IPS-15b (cell line): ENCODE measurements at regions not wholly inside any gene's neighbourhood (a gene's known extent, or its start where the extent isn't known, plus 50 kb on each side); places are given as distances from the start of the nearest gene placed in this dataset.

Experiments used
- H3K27me3 ChIP-seq: one replicate; pipeline ENCODE4 v1.6.1; 2013; ENCODE audit warnings: low read length; ENCODE audit not compliant: control insufficient read depth, insufficient read depth
- H3K36me3 ChIP-seq: one replicate; pipeline ENCODE4 v1.6.1; 2013; ENCODE audit warnings: low read length; ENCODE audit not compliant: control insufficient read depth, insufficient read depth
- H3K4me1 ChIP-seq: one replicate; pipeline ENCODE4 v1.6.1; 2013; ENCODE audit warnings: mild to moderate bottlenecking, low read length; ENCODE audit not compliant: control insufficient read depth, insufficient read depth
- H3K4me3 ChIP-seq: one replicate; pipeline ENCODE4 v1.5.1; 2013; ENCODE audit warnings: low read depth, low read length
- H3K9ac ChIP-seq: one replicate; pipeline ENCODE4 v1.6.1; 2013; ENCODE audit warnings: low read depth, mild to moderate bottlenecking, low read length
- H3K9me3 ChIP-seq: one replicate; pipeline ENCODE4 v1.6.1; 2013; ENCODE audit warnings: mild to moderate bottlenecking, low read length; ENCODE audit not compliant: control insufficient read depth, insufficient read depth

DNA sequence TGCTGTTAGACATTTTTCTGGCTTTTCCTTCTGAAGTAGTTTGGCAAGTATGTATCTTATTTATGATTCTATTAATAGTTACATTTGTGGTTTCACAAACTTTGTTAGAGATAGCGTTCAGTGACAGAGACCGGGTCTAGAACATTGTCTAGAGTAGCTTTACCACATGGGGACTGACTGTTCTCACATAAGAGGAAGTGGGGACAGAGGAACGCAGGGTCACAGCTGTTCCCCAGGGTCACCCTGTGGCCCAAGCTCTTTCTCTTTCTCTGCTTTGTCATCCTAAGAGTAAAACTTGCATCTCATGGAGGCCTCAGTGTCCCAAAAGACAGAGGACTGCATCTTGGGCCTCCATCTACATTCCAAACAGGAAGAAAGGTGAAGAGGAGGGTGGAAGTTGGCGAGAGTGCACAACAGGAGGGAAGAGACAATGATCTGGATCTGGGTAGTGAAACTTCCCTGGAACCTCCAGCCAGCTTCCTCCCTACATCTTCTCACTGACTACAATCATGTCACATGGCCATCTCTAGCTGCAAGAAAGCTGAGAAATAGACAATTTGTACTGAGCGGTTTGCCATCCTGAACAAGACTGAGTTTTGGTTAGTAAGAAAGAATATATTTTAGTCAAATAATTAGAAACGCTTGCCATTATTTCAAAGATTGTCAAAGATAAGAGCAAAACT lies 645.8 kb upstream of the ARID1B start:
- Histone ChIP-seq H3K9ac (no peak overlapping the region), H3K4me3 (no peak overlapping the region), H3K4me1 (no peaks in the 10 kb centered on the region), H3K36me3 (no peaks in the 10 kb centered on the region), H3K27me3 (no peaks in the 10 kb centered on the region), H3K9me3 (peaks cover 2% of the 10 kb centered on the region)

DNA sequence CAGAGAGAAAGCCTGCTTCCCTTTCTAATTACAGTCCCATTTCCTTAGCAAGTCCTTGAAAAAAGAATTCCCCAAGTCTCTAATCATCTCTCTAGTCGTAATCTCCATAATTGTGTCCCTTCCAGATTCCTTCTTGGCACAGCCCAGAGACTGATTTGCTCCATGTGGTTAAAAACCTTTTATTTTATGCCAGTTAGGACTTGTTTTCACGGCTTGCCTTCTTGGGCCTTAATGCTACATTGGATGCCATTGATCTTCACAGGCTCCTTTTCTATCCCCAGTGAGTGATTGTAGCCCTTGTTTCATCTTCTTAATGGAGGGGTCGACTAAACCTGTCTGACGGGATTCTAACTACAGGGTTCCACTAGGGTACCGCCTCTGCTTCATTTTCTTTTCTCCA lies 650.6 kb upstream of the ARID1B start:
- no peaks in the 10 kb centered on the region for H3K36me3 ChIP-seq
- H3K9ac ChIP-seq = no peak overlapping the region
- no peak overlapping the region for H3K4me3 ChIP-seq
- H3K9me3 ChIP-seq = no peaks in the 10 kb centered on the region
- no peaks in the 10 kb centered on the region for H3K4me1 ChIP-seq
- H3K27me3 ChIP-seq = no peaks in the 10 kb centered on the region

DNA sequence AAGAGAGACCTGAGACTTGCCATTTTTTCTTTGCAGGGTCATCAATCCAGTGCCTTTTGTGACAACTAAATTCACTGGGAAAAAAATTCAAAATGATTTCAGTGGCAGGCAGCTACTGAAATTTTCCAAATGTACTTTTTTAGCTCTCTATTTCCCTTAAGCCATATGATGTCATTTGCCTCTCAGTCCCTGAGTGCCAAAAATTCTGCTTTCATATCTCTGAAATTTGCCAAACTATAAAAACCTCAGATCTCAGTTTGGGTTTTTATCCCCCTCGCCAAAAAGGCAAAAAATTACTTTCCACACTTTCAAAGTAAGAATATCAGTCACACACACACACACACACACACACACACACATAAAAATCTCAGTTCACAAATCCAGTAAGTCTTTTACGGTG lies 651.3 kb upstream of the ARID1B start:
- Histone ChIP-seq H3K4me3 (no peak overlapping the region), H3K9me3 (no peaks in the 10 kb centered on the region), H3K36me3 (no peaks in the 10 kb centered on the region), H3K9ac (no peak overlapping the region), H3K27me3 (no peaks in the 10 kb centered on the region), H3K4me1 (no peaks in the 10 kb centered on the region)

DNA sequence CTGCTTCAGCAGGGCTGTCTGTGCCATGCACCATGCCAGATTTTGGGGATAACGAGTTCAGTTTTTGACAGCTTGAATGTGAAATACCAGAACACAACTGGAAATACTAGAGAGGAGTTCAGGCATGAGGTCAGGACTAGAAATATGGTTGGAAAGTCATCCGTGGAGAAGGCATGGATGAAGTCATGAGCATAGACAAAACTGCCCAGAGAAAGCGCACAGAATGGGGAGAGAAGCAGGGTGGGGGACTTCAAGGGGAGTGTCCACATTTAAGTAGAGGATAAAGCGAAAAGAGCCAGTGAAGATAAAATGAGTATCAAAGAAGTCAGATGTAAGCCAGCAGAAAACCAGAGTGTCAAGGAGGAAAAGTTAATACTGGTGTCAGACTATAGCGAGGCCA lies 653.4 kb upstream of the ARID1B start:
- Histone ChIP-seq H3K4me3 (no peak overlapping the region), H3K27me3 (no peaks in the 10 kb centered on the region), H3K9me3 (no peaks in the 10 kb centered on the region), H3K4me1 (no peaks in the 10 kb centered on the region), H3K9ac (no peak overlapping the region), H3K36me3 (no peaks in the 10 kb centered on the region)

DNA sequence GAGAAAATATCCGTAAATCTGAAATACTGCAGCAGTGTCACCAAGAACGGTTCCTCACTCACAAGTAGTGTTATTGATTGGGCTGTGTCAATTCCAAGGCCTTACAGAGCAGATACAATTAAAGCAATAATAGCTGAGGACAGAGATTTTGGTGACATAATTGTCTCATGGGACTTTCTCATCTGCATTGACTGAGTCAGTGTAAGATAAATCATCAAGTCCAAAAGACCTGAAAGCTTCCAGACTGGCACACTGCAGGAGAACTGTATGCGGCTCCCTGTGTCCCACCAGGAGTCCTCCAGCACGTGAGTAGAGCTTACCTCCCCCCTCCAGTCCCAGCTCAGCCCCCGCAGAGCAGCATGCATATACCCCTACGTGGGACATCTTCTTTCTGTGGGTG lies 655.2 kb upstream of the ARID1B start:
- no peaks in the 10 kb centered on the region for H3K9me3 ChIP-seq
- H3K4me3 ChIP-seq = no peak overlapping the region
- no peaks in the 10 kb centered on the region for H3K4me1 ChIP-seq
- no peak overlapping the region for H3K9ac ChIP-seq
- no peaks in the 10 kb centered on the region for H3K27me3 ChIP-seq
- no peaks in the 10 kb centered on the region for H3K36me3 ChIP-seq

DNA sequence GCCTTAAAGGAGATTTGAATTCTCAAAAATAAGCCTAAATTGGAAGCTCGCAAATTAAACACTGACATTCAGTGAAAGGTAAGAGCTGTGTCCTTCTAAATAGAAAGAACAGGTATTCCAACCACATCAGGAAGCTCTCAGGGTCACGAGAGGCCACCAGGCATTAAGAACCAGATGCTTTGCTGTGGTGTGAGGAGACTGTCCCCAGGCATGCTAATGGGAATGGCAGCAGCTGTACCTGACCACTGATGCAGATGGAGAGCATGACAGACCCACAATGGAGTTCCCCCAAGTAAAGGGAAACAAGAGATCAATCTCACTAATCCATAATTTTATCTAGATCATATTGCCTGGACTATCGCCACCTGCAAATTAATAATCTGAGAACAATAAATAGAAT lies 658.9 kb upstream of the NOX3 start:
- H3K27me3 ChIP-seq = no peaks in the 10 kb centered on the region
- no peaks in the 10 kb centered on the region for H3K4me1 ChIP-seq
- no peak overlapping the region for H3K4me3 ChIP-seq
- H3K9me3 ChIP-seq = no peaks in the 10 kb centered on the region
- H3K9ac ChIP-seq = no peak overlapping the region
- H3K36me3 ChIP-seq = no peaks in the 10 kb centered on the region

DNA sequence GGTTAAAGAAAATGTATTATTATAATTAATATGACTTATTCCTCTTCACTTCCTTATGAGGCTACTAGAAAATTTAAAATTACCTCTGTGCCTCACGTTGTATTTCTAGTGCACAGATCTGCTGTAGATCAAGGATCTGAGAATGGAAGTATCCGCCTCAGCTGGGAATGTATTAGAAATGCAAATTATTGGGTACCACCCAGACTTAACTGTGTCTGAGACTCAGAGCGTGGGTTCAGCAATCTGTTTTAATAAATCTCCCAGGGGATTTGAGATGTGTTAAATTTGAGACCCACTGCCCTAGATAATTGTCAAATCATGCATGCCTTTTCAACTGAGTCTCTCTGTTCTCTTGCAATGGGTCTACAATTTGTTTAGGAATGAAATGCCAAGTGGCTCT lies 658.0 kb upstream of the NOX3 start:
- no peaks in the 10 kb centered on the region for H3K27me3 ChIP-seq
- H3K9ac ChIP-seq = no peak overlapping the region
- H3K4me1 ChIP-seq = no peaks in the 10 kb centered on the region
- H3K4me3 ChIP-seq = no peak overlapping the region
- H3K9me3 ChIP-seq = no peaks in the 10 kb centered on the region
- no peaks in the 10 kb centered on the region for H3K36me3 ChIP-seq

DNA sequence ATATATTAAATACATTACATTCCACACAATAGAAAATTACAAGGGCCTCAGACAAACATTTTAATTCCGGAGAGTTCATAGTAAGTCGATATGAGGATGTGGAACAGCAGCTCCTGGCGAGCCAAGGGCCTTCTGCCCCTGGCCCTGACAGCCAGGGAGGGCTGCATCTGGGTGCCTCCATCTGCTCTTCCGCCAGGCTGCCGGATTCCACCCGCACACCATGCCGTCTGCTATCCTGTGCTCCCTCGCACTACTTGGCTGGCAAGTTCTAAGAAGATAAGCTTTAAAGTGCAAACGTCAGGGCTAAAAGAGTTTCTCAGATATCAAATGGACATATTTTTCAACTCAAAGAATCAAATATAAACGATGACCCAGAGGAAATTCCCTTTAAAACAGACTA lies 656.3 kb upstream of the NOX3 start:
- no peaks in the 10 kb centered on the region for H3K4me1 ChIP-seq
- H3K27me3 ChIP-seq = no peaks in the 10 kb centered on the region
- H3K4me3 ChIP-seq = no peak overlapping the region
- no peaks in the 10 kb centered on the region for H3K36me3 ChIP-seq
- H3K9ac ChIP-seq = no peak overlapping the region
- no peaks in the 10 kb centered on the region for H3K9me3 ChIP-seq

DNA sequence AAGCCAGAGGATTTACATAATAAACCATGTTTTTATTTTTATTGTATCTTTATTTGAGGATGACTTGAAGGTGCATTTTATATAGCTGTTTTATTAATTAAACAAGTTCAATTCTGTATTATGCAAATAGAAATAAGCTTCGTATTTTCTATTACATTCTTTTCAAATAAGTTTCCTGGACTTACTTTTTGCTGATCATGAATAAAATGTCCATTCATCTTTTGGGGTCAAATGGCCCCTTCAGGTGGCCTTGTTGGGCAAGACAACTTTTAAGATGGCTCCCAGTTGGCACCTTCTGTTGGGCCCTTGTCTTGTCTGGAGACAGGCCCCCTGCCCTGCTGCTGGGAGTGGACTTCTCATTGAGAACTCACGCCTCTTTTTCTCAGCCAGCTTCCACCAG lies 654.6 kb upstream of the NOX3 start:
- no peaks in the 10 kb centered on the region for H3K9me3 ChIP-seq
- no peaks in the 10 kb centered on the region for H3K27me3 ChIP-seq
- no peak overlapping the region for H3K4me3 ChIP-seq

DNA sequence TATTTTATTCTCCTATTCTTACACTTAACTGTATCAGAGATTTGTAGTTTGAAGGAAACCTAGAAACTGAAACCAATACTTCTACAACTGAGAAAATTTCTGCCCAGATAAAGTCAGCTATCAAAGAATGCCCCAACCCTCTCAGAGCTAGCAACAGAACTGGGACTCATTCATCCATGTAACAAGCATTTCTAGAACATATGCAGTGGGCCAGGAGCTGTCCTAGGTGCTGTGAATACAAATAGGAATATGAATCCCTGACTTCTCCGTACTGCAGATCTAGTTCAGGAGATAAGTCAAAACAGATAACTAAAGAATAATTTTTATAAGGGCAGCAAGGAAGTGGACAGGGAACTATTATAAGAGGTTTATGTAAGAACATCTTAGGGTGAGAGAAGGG lies 654.1 kb upstream of the NOX3 start:
- H3K36me3 ChIP-seq = no peaks in the 10 kb centered on the region

More for the DNA sequence above, 654.6 kb upstream of the NOX3 start:
- H3K9ac ChIP-seq = no peak overlapping the region
- H3K36me3 ChIP-seq = no peaks in the 10 kb centered on the region
- H3K4me1 ChIP-seq = no peaks in the 10 kb centered on the region

DNA sequence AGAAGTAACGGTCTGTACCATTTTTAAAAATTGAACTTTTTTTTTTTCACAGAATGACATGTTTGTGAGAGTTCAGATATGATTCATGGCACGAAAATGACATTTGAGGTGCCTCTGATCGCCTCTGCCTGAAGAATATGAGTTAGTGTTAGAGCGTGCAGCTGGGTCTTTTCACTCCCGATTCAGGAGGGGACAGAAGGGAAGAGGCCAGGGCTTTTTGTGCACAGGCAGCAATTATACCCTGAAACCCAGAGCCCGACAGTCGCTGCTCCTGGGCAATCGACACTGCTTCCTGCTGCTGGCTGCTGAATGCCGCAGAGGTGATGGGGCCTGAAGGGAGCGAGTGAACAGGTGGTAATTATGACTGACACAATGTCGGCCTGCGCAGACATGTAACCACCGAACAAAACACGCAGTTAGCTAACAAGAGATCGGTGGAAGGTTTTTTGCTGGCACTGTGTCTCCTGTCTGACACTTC lies 652.0 kb upstream of the NOX3 start:
- Histone ChIP-seq H3K4me1 (no peaks in the 10 kb centered on the region), H3K36me3 (no peaks in the 10 kb centered on the region), H3K9me3 (no peaks in the 10 kb centered on the region), H3K9ac (no peak overlapping the region), H3K27me3 (no peaks in the 10 kb centered on the region), H3K4me3 (no peak overlapping the region)

More for the DNA sequence above, 654.1 kb upstream of the NOX3 start:
- no peaks in the 10 kb centered on the region for H3K9me3 ChIP-seq
- no peak overlapping the region for H3K9ac ChIP-seq
- no peaks in the 10 kb centered on the region for H3K4me1 ChIP-seq
- no peaks in the 10 kb centered on the region for H3K27me3 ChIP-seq
- no peak overlapping the region for H3K4me3 ChIP-seq

DNA sequence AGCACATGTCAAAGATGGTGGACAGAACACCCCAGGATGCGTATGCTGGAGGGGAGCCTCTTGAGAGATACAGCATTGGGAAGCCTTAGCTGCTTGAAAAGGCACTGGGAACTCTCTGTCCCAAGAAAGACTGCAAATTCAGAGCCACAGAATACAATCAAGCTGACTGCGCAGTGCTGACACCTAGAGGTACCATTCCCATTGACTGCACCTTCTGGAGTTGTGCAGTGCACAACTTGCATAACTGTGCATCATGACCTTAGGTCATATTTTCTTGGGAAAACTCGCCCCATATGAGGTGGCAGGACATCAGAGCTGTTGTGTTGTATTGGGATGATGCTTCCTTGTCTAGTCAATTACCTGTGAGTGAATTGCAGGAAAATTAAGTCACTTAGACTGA lies 646.5 kb upstream of the NOX3 start:
- Histone ChIP-seq H3K4me3 (no peak overlapping the region), H3K36me3 (no peaks in the 10 kb centered on the region), H3K4me1 (no peaks in the 10 kb centered on the region), H3K9ac (no peak overlapping the region), H3K9me3 (no peaks in the 10 kb centered on the region), H3K27me3 (no peaks in the 10 kb centered on the region)
